Bronchial epithelial cell (primary cell): ENCODE measurements at regions not wholly inside any gene's neighbourhood (a gene's known extent, or its start where the extent isn't known, plus 50 kb on each side); places are given as distances from the start of the nearest gene placed in this dataset.
A peak's percentile ranks its signal among the peaks of the same experiment; 100 is the strongest.
"Not testable (repeated sequence)": the region's sequence is repeated elsewhere in the genome, so short reads cannot be mapped to it uniquely, and the experiment has no call there.

Source experiments
- DNase-seq: peaks from one replicate; pipeline ENCODE4 v3.0.0-alpha.2; 2010; ENCODE audit warnings: low read depth
- FAIRE-seq: peaks from 2 replicates; lab custom pipeline; 2011; peaks lifted over from hg19 to GRCh38; lab: Jason Lieb, UNC
- H3K27me3 ChIP-seq: 2 replicates; pipeline ENCODE4 v1.5.1; 2011; ENCODE audit warnings: low read length; ENCODE audit not compliant: control insufficient read depth, insufficient read depth
- H3K36me3 ChIP-seq: 2 replicates; pipeline ENCODE4 v1.5.1; 2011; ENCODE audit warnings: low read length; ENCODE audit not compliant: control insufficient read depth, insufficient read depth
- H3K4me3 ChIP-seq: 2 replicates; pipeline ENCODE4 v1.5.1; 2011; ENCODE audit warnings: mild to moderate bottlenecking, low read depth, low read length, control low read depth
- CTCF ChIP-seq: IDR thresholded peaks from 2 replicates; pipeline ENCODE4 v1.5.1; 2011; ENCODE audit warnings: mild to moderate bottlenecking, moderate library complexity, low read length, control low read depth, inconsistent platforms; ENCODE audit not compliant: insufficient read depth, severe bottlenecking

GRCh38 chr2:234555161-234555560 is 58.3 kb upstream of the ARL4C start:
- DNase-seq: no peak
- no peaks in the 10 kb centered on the region for H3K36me3 ChIP-seq
- H3K27me3 ChIP-seq: no peaks in the 10 kb centered on the region
- no peak for TF ChIP-seq CTCF
- H3K4me3 ChIP-seq: no peak overlapping the region
- FAIRE-seq: peak; percentile 52

- H3K4me3 ChIP-seq, FAIRE-seq, H3K27me3 ChIP-seq, H3K36me3 ChIP-seq, DNase-seq: not testable (repeated sequence)
Measured at GRCh38 chr2:234553223-234553622, 56.3 kb upstream of the ARL4C start.

- TF ChIP-seq CTCF: peak; percentile 94
- H3K27me3 ChIP-seq: no peaks in the 10 kb centered on the region
- no peaks in the 10 kb centered on the region for H3K36me3 ChIP-seq
- peak; percentile 48 for DNase-seq
- peak; percentile 86 for FAIRE-seq
- no peak overlapping the region for H3K4me3 ChIP-seq
Measured at GRCh38 chr2:234550511-234551107, 53.7 kb upstream of the ARL4C start.

DNA sequence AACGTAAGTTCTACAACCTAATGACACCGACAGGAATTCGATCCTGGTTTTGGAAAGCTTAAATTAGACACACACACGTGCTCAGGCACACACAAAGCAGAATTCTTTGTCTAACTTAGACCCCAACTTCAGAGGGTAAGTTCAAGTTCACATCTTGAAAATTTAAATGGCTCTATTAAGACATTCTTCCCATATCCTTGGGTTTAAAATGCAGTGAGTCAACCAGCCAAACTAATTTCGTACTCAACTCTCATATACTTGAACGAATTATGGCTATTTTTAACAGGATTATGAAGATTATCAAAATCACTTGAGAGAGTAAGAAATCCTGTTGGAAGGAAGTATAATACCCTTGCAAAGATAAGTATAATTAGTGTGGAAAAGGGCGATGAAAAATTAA is 53.2 kb upstream of the ARL4C start:
- DNase-seq (no peak), FAIRE-seq (no peak)
- Histone ChIP-seq H3K4me3 (no peak overlapping the region), H3K36me3 (no peaks in the 10 kb centered on the region), H3K27me3 (no peaks in the 10 kb centered on the region)
- TF ChIP-seq CTCF: no peak

DNA sequence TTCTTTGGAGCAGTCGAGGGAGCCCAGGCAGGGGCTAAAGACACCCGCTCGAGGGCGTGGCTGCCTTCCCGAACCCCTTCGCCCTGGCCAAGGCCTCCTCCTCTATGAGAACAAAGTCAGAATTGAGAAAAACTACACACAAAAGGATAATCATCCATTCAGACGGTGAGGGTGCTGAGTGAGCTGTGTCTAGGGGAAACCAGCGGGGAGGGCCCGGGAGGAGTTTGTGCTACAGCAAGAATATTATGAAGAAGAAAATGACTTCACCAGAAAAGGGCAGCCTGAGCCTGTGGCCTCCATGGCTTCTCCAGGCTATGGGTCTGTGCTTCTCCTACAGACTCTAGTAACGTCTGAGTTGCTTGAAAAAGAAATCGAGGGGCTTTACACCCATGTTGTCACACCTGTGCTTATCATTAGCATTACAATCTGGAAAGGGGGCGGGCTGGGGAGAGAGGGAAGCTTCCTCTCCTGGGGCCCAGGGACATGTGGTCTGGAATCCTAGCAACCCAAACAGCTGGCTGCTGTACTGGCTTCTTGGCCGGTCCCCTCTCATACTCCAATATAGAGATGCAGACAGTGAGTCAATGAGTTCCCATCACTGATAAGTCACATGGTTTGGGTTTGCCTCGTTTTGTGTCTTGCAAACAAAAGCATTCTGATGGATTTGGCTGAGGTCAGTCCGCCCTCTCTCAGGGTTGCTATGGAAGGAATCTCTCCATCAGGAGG is 52.0 kb upstream of the ARL4C start:
- Histone ChIP-seq H3K4me3 (no peak overlapping the region), H3K27me3 (no peaks in the 10 kb centered on the region), H3K36me3 (no peaks in the 10 kb centered on the region)
- FAIRE-seq (no peak), DNase-seq (no peak)
- TF ChIP-seq CTCF: no peak

GRCh38 chr2:234546770-234547169 is 49.9 kb upstream of the ARL4C start:
- Histone ChIP-seq H3K36me3 (no peaks in the 10 kb centered on the region), H3K4me3 (no peak overlapping the region), H3K27me3 (no peaks in the 10 kb centered on the region)
- TF ChIP-seq CTCF: no peak
- FAIRE-seq: peak; percentile 76
- DNase-seq: no peak
